HTR-8/SVneo (cell line): ENCODE measurements at regions not wholly inside any gene's neighbourhood (a gene's known extent, or its start where the extent isn't known, plus 50 kb on each side); places are given as distances from the start of the nearest gene placed in this dataset.

Source experiments
- DNase-seq: peaks from one replicate; pipeline ENCODE4 v3.0.0; 2011; ENCODE audit warnings: low spot score, mixed read lengths; ENCODE audit not compliant: insufficient read length
- FAIRE-seq: peaks from 2 replicates; lab custom pipeline; 2011; peaks lifted over from hg19 to GRCh38; lab: Jason Lieb, UNC

DNA sequence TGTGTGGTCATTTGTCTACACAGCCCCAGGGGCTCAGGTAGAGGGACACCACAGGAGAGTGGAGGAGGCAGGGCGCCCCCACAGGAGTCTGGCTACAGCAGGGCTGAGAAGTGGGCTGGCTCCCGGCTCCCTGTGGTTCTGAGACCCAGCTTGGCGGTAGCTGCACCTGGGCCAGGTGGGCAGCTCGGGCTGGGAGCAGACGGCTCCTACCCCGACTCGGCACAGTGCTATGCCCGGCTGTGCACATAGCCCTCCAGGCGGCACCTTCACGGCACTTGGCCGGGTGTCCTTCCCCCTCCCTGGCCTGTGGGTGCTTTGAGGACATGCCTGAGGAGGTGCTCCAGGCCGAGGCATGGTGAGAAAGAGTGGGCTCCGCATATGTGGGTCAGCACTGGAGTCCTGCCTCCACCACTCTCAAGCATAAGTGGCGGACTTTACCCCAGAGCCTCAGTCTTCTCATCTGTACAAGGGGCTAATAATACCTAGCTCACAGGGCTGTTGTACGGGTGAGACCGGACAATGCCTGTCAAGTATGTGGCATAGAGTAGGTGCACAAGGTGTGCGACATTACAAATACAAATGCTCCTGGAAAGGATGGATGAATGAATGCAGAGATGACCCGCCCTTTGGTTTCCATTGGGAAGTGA is 50.1 kb upstream of the JPH3 start:
- FAIRE-seq = no peak

DNA sequence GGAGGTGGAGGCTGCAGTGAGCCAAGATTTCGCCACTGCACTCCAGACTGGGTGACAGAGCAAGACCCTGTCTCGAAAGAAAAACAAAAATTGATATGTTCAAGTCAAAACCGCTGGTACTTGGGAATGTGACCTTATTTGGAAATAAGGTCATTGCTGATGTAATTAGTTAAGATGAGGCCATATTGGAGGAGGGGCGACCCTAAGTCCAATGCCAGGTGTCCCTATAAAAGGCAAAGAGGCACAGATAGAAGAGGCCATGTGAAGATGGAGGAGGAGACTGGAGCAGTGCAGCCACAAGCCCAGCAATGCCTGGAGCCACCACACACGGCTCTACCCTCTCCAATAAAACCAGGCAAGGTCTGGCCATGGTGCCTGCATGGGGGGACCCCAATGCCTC is 50.8 kb upstream of the JPH3 start:
- no peak for DNase-seq
- FAIRE-seq = no peak

More for the DNA sequence above, 50.1 kb upstream of the JPH3 start:
- no peak for DNase-seq

DNA sequence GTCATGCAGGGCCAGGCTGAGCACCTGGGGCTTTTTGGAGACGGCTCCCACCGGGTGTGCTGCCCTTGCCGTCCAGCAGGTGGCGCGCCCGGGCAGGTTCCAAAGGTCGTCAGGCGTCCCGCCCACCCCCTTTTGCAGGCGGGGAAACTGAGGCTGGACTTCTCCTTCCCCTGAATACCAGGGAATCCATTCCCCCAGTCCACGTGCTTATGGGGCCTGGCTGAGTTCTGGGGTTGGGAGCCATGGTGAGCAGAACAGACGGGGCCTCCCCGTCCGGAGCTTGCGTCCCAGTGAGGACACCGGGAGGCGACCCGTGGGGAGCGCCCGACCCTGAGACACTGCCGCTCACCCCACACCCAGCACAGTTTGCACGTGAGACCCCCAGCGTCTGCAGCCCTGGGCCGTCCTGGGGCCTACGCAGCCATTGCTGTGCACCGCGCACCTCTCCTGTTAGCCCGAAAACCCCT is 51.8 kb upstream of the JPH3 start:
- peak; percentile 54 for FAIRE-seq
- no peak for DNase-seq

DNA sequence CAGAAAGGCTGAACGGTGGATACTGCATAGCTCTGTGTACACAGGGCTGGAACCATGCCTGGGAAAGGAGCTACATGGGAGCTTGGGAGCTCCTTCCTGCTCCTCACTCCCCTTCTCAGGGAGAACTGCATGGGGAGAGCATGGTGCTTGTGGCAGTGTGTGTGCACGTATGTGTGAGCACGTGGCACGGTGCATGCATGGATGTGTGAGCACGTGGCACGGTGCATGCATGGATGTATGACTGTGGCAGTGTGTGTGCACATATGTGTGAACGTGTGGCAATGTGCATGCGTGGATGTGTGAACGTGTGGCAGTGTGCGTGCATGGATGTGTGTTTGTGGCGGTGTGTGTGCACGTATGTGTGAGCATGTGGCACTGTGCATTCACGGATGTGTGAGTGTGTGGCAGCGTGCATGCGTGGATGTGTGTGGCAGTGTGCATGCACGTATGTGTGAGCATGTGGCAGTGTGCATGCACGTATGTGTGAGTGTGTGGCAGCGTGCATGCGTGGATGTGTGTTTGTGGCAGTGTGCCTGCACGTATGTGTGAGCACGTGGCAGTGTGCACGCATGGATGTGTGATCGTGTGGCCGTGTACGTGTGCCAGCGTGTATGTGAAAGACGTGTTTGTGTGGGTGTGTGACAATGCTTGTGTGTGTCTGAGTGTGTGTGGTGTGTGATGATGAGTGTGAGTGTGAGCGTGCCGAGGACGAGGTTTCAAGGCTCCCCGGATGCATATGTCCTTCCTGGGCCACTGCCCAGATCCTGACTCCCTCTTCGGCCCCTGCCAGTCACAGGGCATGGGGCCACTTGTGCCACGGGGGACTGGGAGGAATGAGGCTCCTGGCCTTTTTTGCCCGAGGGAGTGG is 52.4 kb upstream of the JPH3 start:
- FAIRE-seq = peak; percentile 100

DNA sequence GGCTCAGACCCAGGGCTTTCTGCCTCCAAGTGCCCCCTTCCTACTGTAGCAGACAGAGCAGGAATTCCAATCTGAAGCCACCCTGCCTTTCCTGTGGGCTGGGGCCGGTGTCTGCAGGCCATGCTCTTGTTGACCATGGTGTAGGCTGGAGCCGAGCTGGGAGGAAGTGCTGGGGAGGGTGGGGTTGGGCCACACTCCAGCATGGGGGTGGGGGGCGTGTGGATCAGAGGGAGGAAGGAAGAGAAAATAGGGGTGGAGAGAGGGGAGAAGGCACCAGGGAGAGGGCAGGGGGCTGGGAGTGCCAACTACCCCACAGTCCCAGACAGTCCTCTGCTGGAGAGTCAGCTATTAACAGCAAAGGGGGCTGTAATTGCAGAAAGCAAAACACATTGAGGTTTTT is 54.3 kb upstream of the JPH3 start:
- DNase-seq = no peak
- no peak for FAIRE-seq

More for the DNA sequence above, 52.4 kb upstream of the JPH3 start:
- no peak for DNase-seq

DNA sequence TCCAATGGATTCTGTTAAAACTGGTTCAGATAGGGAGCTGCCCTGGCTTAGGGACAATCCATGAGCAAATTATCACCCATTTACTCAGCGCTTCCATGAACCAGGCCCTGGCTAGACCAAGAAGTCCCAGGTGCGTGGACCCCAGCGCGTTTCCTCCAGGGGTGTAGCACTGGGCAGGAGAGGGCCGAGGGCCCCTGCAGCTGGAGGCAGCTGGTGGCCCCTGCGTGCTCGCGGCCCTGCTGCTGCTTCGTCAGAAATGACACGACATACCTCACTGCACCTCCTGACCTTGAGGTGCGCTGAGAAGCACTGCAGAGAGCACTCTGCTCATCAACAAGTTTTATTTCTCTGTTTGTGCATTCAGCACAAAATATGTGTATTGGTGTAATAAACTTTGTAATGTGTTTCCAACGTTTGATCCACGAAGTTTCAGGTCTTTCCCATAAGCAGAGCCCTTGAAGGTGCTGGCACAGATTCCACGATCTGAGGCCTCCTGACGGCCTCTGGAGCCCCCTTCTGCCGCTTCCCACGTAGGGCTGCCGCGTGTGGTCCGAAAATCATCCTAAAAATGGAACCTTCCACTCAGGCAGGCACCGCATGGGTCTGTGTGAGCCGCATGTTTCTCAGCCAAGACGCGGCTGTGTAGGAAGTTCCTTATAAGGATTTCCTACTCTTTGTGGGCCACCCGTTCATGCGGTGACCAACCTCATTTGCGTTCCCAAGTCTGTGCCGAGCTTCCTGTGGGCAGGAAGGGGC is 50.8 kb upstream of the ZCCHC14 start:
- no peak for FAIRE-seq
- DNase-seq = no peak

DNA sequence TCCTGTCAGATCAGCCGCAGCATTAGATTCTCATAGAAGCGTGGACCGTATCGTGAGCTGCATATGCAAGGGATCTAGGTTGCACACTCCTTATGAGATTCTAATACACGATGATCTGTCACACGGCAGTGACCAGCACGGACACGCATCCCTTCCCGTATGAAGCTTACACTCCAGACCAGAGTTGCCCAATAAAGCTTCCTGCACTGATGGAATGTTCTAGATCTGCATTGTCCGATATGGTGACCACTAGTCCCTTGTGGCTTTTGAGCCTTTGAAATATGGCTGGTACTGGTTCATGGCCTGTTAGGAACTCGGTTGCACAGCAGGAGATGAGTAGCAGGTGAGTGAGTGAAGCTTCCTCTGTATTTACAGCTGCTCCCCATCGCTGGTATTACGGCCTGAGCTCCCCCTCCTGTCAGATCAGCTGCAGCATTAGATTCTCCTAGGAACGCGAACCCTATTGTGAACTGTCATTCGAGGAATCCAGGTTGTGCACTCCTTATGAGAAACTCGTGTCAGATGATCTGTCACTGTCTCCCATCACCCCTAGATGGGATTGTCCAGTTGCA is 49.8 kb upstream of the ZCCHC14 start:
- FAIRE-seq (peak; percentile 48), DNase-seq (no peak)
